ENCODE measurements at regions not wholly inside any gene's neighbourhood (a gene's known extent, or its start where the extent isn't known, plus 50 kb on each side); places are given as distances from the start of the nearest gene placed in this dataset.

DNA sequence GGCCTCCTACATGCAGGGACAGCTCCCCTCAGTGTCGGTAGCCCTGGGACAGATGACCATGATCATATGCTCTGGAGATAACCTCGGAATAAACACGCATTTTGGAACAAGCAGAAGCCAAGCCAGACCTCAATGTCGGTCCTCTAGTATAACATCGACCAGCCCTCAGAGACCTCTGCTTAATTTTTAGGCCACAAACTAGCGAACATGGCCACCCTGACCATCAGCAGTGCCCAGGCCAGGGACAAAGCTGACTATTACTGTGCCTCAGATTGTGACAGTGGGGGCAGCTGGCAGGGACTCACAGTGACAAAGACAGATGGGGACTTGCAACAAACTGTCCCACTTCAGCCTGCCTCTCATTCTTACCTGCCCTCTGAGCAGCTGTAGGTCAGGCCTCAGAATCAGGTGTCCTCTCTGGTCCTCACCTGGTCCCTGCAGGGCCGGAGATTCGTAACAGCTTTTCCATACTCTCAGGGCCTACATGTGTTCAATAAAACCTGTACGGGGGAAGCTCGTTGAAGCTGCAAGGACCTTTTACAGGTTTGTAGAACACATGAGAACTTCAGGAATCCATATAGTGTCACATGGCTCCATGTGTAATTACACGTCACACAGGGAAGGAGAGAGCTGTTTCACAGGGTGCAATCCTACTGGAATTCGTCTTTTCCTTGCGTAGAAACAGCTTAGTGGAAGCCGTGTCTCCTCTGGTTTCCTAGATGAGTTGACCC lies 72.8 kb upstream of the IGLL5 start:
- ATAC-seq, result no peak
- Histone ChIP-seq H3K4me3 (replicated peaks in 1 of 3; ENCODE audit: insufficient read depth in 1 of 3, low read depth in 2 of 3, low read length in 3 of 3) (no peak overlapping the region), H3K9ac (ENCODE audit: insufficient read depth, low read depth, low read length) (no peak overlapping the region), H3K9me3 (ENCODE audit: low read length) (no peaks in the 10 kb centered on the region), H4K20me1 (ENCODE audit: insufficient read depth, low read length) (no peaks in the 10 kb centered on the region; the same call in 1 of the 2 replicates), H3K79me2 (ENCODE audit: insufficient read depth, low read length) (no peaks in the 10 kb centered on the region), H3K4me2 (ENCODE audit: low read depth, low read length) (no peak overlapping the region), H3K27ac (ENCODE audit: extremely low read length, insufficient read depth, low read length) (no peak overlapping the region), H2AFZ (ENCODE audit: low read length) (no peak overlapping the region), H3K27me3 (ENCODE audit: control insufficient read depth in 1 of 2, insufficient read depth in 2 of 2, low read length in 2 of 2) (peaks cover 5 to 29% of the 10 kb centered on the region in 2 experiments; a peak in 3 of 5 replicates), H3K36me3 (replicated peaks in 1 of 2; ENCODE audit: control insufficient read depth in 1 of 2, insufficient read depth in 2 of 2, low read length in 2 of 2) (no peaks in the 10 kb centered on the region), H3K4me1 (ENCODE audit: insufficient read depth, low read length) (no peaks in the 10 kb centered on the region)
- no TSS peak for BruUV-seq (replicated peaks)
- POLR2A ChIA-PET, result no interaction called here
- TF ChIP-seq MAFK (conservative IDR thresholded peaks at IDR 0.05 in 1 of 2, IDR thresholded peaks at IDR 0.05 in 1 of 2; ENCODE audit: low read length in 2 of 2), result no peak
- TF ChIP-seq MNT (IDR thresholded peaks at IDR 0.05), result peak; percentile 58
- TF ChIP-seq CREB1 (IDR thresholded peaks at IDR 0.05), result peak; percentile 26; the same call in 1 of the 2 replicates
- no peak for TF ChIP-seq CREB1 (CRISPR knock-in tag; IDR thresholded peaks at IDR 0.05)
- no peak for DNase-seq (ENCODE audit: low spot score)
- WGBS (ENCODE audit: low lambda C conversion rate), result 18% methylated on average over 10 of the region's 14 CpGs
- intact Hi-C loops (cut with micrococcal nuclease; ENCODE audit: unreplicated experiment) (no loop called here), in situ Hi-C loops (cut with HindIII; ENCODE audit: extremely low pct_ligation_motif_present, low pct_unique_long_range_greater_than_20kb) (no loop called here)
- FAIRE-seq, result no peak
- CTCF ChIA-PET (ENCODE audit: low intra/inter-chr PET ratio, low total read pairs), result no interaction called here

DNA sequence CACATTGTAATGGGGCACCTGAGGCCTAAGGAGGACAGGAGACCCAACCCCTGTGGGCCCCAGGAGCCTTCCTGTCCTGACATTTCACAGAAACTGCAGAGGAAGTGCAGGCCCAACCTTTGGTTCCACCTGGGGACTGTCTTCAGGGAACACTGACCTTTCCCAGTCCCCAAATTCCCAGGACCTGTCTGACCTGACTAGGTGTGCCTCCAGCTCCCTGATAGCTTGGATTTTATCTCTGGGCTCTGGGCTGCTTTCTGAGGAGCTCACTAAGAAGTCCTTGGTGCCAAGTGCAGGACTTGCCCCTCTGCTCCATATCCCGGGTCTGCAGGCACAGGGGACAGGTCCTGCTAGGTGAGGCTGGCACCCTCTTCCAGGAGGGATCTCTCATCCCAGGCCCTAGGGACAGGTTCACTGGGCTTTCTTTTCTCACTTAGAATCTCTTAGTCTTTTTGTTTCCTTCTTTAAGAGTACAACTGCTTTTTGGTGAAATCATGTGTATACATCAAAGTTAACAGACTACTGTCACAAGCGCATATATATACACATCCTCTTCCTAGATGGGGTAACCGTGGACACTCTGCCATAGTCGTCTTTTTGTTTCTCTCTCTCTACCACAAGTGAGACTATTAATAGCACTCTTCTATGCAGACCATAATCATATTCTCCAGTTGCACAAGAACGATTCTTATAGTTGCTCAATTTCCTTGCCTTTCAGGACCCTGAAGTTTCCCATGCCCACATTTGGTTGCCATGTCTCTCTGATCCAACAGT lies 72.0 kb upstream of the IGLL5 start:
- Histone ChIP-seq H4K20me1 (ENCODE audit: insufficient read depth, low read length) (no peaks in the 10 kb centered on the region; the same call in 1 of the 2 replicates), H3K9me3 (ENCODE audit: low read length) (no peaks in the 10 kb centered on the region), H3K9ac (ENCODE audit: insufficient read depth, low read depth, low read length) (no peak overlapping the region), H2AFZ (ENCODE audit: low read length) (no peak overlapping the region), H3K79me2 (ENCODE audit: insufficient read depth, low read length) (no peaks in the 10 kb centered on the region), H3K4me3 (replicated peaks in 1 of 3; ENCODE audit: insufficient read depth in 1 of 3, low read depth in 2 of 3, low read length in 3 of 3) (no peak overlapping the region), H3K4me1 (ENCODE audit: insufficient read depth, low read length) (no peaks in the 10 kb centered on the region), H3K36me3 (replicated peaks in 1 of 2; ENCODE audit: control insufficient read depth in 1 of 2, insufficient read depth in 2 of 2, low read length in 2 of 2) (no peaks in the 10 kb centered on the region), H3K27ac (ENCODE audit: extremely low read length, insufficient read depth, low read length) (no peak overlapping the region), H3K4me2 (ENCODE audit: low read depth, low read length) (no peak overlapping the region), H3K27me3 (ENCODE audit: control insufficient read depth in 1 of 2, insufficient read depth in 2 of 2, low read length in 2 of 2) (peaks cover 5 to 36% of the 10 kb centered on the region in 2 experiments; a peak in 3 of 5 replicates)
- in situ Hi-C loops (cut with HindIII; ENCODE audit: extremely low pct_ligation_motif_present, low pct_unique_long_range_greater_than_20kb) (no loop called here), intact Hi-C loops (cut with micrococcal nuclease; ENCODE audit: unreplicated experiment) (no loop called here)
- ChIA-PET POLR2A (no interaction called here), CTCF (ENCODE audit: low intra/inter-chr PET ratio, low total read pairs) (no interaction called here)
- FAIRE-seq, result no peak
- no TSS peak for BruUV-seq (replicated peaks)
- no peak for DNase-seq (ENCODE audit: low spot score)
- 26% methylated on average over 4 of the region's 5 CpGs for WGBS (ENCODE audit: low lambda C conversion rate)
- no peak for ATAC-seq
- TF ChIP-seq ZBED4 (CRISPR knock-in tag; IDR thresholded peaks at IDR 0.05; ENCODE audit: borderline replicate concordance), result no peak
- TF ChIP-seq, protein P1, sequence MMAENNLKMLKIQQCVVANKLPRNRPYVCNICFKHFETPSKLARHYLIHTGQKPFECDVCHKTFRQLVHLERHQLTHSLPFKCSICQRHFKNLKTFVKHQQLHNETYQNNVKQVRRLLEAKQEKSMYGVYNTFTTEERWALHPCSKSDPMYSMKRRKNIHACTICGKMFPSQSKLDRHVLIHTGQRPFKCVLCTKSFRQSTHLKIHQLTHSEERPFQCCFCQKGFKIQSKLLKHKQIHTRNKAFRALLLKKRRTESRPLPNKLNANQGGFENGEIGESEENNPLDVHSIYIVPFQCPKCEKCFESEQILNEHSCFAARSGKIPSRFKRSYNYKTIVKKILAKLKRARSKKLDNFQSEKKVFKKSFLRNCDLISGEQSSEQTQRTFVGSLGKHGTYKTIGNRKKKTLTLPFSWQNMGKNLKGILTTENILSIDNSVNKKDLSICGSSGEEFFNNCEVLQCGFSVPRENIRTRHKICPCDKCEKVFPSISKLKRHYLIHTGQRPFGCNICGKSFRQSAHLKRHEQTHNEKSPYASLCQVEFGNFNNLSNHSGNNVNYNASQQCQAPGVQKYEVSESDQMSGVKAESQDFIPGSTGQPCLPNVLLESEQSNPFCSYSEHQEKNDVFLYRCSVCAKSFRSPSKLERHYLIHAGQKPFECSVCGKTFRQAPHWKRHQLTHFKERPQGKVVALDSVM (CRISPR knock-in tag; IDR thresholded peaks at IDR 0.05), result no peak

Measured in HepG2 (cell line).